Activated T-helper 1 cell treated with anti-CD3 and anti-CD28 coated beads, Interleukin-12 subunit alpha, Interleukin-12 subunit beta, Interleukin-2, Interleukin-4 antibody, amounts not matched to agents 30 ng/mL and 10 ng/mL and 1 ng/mL, durations not matched to agents 14 hours and 24 hours and 36 hours (primary cell): ENCODE measurements at regions not wholly inside any gene's neighbourhood (a gene's known extent, or its start where the extent isn't known, plus 50 kb on each side); places are given as distances from the start of the nearest gene placed in this dataset.

Experiments used
- DNase-seq: peaks from one replicate; pipeline ENCODE4 v3.0.0; 2021; ENCODE audit warnings: low spot score
- H3K27ac Mint-ChIP-seq: one replicate; pipeline ENCODE4 v1.8.0; 2021; ENCODE audit warnings: mild to moderate bottlenecking, mixed read lengths
- H3K27me3 Mint-ChIP-seq: one replicate; pipeline ENCODE4 v1.8.0; 2022; ENCODE audit warnings: mild to moderate bottlenecking, moderate library complexity, mixed read lengths; ENCODE audit not compliant: insufficient read depth
- H3K36me3 Mint-ChIP-seq: one replicate; pipeline ENCODE4 v1.8.0; 2021; ENCODE audit warnings: low read depth, mixed read lengths
- H3K4me1 Mint-ChIP-seq: one replicate; pipeline ENCODE4 v1.8.0; 2021; ENCODE audit warnings: low read depth, mixed read lengths
- H3K4me3 Mint-ChIP-seq: one replicate; pipeline ENCODE4 v1.8.0; 2021; ENCODE audit warnings: mild to moderate bottlenecking, moderate library complexity, mixed read lengths
- H3K9me3 Mint-ChIP-seq: one replicate; pipeline ENCODE4 v1.8.0; 2021; ENCODE audit warnings: mixed read lengths
- intact Hi-C: fragments of 100-400 bp; cut with micrococcal nuclease; formaldehyde crosslinking; loops from one replicate; pipeline ENCODE4 v1.15.1; 2024

- intact Hi-C loops: no loop called here
- Mint-ChIP-seq H3K4me1 (no peaks in the 10 kb centered on the region), H3K27ac (no peak overlapping the region), H3K4me3 (no peak overlapping the region), H3K27me3 (peaks cover 52% of the 10 kb centered on the region), H3K36me3 (no peaks in the 10 kb centered on the region), H3K9me3 (no peaks in the 10 kb centered on the region)
- no peak for DNase-seq
Measured at GRCh38 chr5:61625681-61626621, 293.9 kb downstream of the ZSWIM6 start.

- Mint-ChIP-seq H3K27me3 (peaks cover 56% of the 10 kb centered on the region), H3K27ac (no peak overlapping the region), H3K9me3 (no peaks in the 10 kb centered on the region), H3K4me1 (no peaks in the 10 kb centered on the region), H3K4me3 (no peak overlapping the region), H3K36me3 (no peaks in the 10 kb centered on the region)
- intact Hi-C loops: no loop called here
- DNase-seq: no peak
Measured at GRCh38 chr5:61626639-61627282, 294.7 kb downstream of the ZSWIM6 start.

GRCh38 chr5:61627531-61627930, 295.5 kb downstream of the ZSWIM6 start:
- Mint-ChIP-seq H3K36me3 (no peaks in the 10 kb centered on the region), H3K27me3 (peaks cover 56% of the 10 kb centered on the region), H3K27ac (no peak overlapping the region), H3K4me1 (no peaks in the 10 kb centered on the region), H3K9me3 (no peaks in the 10 kb centered on the region), H3K4me3 (no peak overlapping the region)
- DNase-seq: no peak
- intact Hi-C loops: no loop called here

- Mint-ChIP-seq H3K4me3 (no peak overlapping the region), H3K4me1 (no peaks in the 10 kb centered on the region), H3K9me3 (no peaks in the 10 kb centered on the region), H3K36me3 (no peaks in the 10 kb centered on the region), H3K27me3 (peaks cover 44% of the 10 kb centered on the region), H3K27ac (no peak overlapping the region)
- intact Hi-C loops: no loop called here
- no peak for DNase-seq
Measured at GRCh38 chr5:61630908-61631307, 298.9 kb downstream of the ZSWIM6 start.

- H3K4me1 Mint-ChIP-seq: no peaks in the 10 kb centered on the region
- H3K9me3 Mint-ChIP-seq: no peaks in the 10 kb centered on the region
- H3K27me3 Mint-ChIP-seq: peaks cover 43% of the 10 kb centered on the region
- intact Hi-C loops: no loop called here
- no peak overlapping the region for H3K27ac Mint-ChIP-seq
- no peak overlapping the region for H3K4me3 Mint-ChIP-seq
- H3K36me3 Mint-ChIP-seq: no peaks in the 10 kb centered on the region
- DNase-seq: no peak
Measured at GRCh38 chr5:61631438-61631941, 299.4 kb downstream of the ZSWIM6 start.

GRCh38 chr5:61632064-61632463, 300.0 kb downstream of the ZSWIM6 start:
- H3K36me3 Mint-ChIP-seq: no peaks in the 10 kb centered on the region
- intact Hi-C loops: no loop called here
- H3K27ac Mint-ChIP-seq: no peak overlapping the region
- H3K9me3 Mint-ChIP-seq: no peaks in the 10 kb centered on the region
- peaks cover 39% of the 10 kb centered on the region for H3K27me3 Mint-ChIP-seq
- no peak for DNase-seq
- H3K4me3 Mint-ChIP-seq: no peak overlapping the region
- H3K4me1 Mint-ChIP-seq: no peaks in the 10 kb centered on the region

- DNase-seq: no peak
- H3K4me3 Mint-ChIP-seq: no peak overlapping the region
- intact Hi-C loops: no loop called here
- H3K27me3 Mint-ChIP-seq: peaks cover 14% of the 10 kb centered on the region
- H3K4me1 Mint-ChIP-seq: no peaks in the 10 kb centered on the region
- H3K9me3 Mint-ChIP-seq: no peaks in the 10 kb centered on the region
- H3K27ac Mint-ChIP-seq: no peak overlapping the region
- no peaks in the 10 kb centered on the region for H3K36me3 Mint-ChIP-seq
Measured at GRCh38 chr5:61635271-61635670, 303.2 kb downstream of the ZSWIM6 start.

GRCh38 chr5:61637566-61637965, 305.5 kb downstream of the ZSWIM6 start:
- no peak for DNase-seq
- intact Hi-C loops: no loop called here
- Mint-ChIP-seq H3K27me3 (peaks cover 5% of the 10 kb centered on the region), H3K27ac (no peak overlapping the region), H3K4me1 (no peaks in the 10 kb centered on the region), H3K4me3 (no peak overlapping the region), H3K36me3 (no peaks in the 10 kb centered on the region), H3K9me3 (no peaks in the 10 kb centered on the region)

- Mint-ChIP-seq H3K27ac (no peak overlapping the region), H3K4me1 (no peaks in the 10 kb centered on the region), H3K9me3 (no peaks in the 10 kb centered on the region), H3K27me3 (peaks cover 5% of the 10 kb centered on the region), H3K4me3 (no peak overlapping the region), H3K36me3 (no peaks in the 10 kb centered on the region)
- no peak for DNase-seq
- intact Hi-C loops: no loop called here
Measured at GRCh38 chr5:61638476-61638875, 306.4 kb downstream of the ZSWIM6 start.

- Mint-ChIP-seq H3K9me3 (no peaks in the 10 kb centered on the region), H3K4me3 (no peak overlapping the region), H3K4me1 (no peaks in the 10 kb centered on the region), H3K27me3 (peaks cover 3% of the 10 kb centered on the region), H3K36me3 (no peaks in the 10 kb centered on the region), H3K27ac (no peak overlapping the region)
- DNase-seq: no peak
- intact Hi-C loops: no loop called here
Measured at GRCh38 chr5:61640179-61641021, 308.3 kb downstream of the ZSWIM6 start.

- no peak for DNase-seq
- intact Hi-C loops: no loop called here
Measured at GRCh38 chr5:61641748-61642565, 309.9 kb downstream of the ZSWIM6 start.

GRCh38 chr5:61647672-61648071, 315.6 kb downstream of the ZSWIM6 start:
- H3K4me1 Mint-ChIP-seq: no peaks in the 10 kb centered on the region
- no peak overlapping the region for H3K4me3 Mint-ChIP-seq
- H3K27ac Mint-ChIP-seq: no peak overlapping the region
- no peaks in the 10 kb centered on the region for H3K36me3 Mint-ChIP-seq
- no peak for DNase-seq
- intact Hi-C loops: no loop called here
- H3K9me3 Mint-ChIP-seq: no peaks in the 10 kb centered on the region
- peaks cover 2% of the 10 kb centered on the region for H3K27me3 Mint-ChIP-seq

More at GRCh38 chr5:61641748-61642565, 309.9 kb downstream of the ZSWIM6 start:
- H3K27ac Mint-ChIP-seq: no peak overlapping the region
- H3K4me1 Mint-ChIP-seq: no peaks in the 10 kb centered on the region
- no peak overlapping the region for H3K4me3 Mint-ChIP-seq
- H3K27me3 Mint-ChIP-seq: peaks cover 2% of the 10 kb centered on the region
- no peaks in the 10 kb centered on the region for H3K36me3 Mint-ChIP-seq
- H3K9me3 Mint-ChIP-seq: no peaks in the 10 kb centered on the region
